ENCODE measurements at regions not wholly inside any gene's neighbourhood (a gene's known extent, or its start where the extent isn't known, plus 50 kb on each side); places are given as distances from the start of the nearest gene placed in this dataset.

- TF ChIP-seq EZH2phosphoT487 (IDR thresholded peaks at IDR 0.05; ENCODE audit: borderline replicate concordance) (no peak), CTCF (conservative IDR thresholded peaks at IDR 0.05; ENCODE audit: low read length) (no peak)
These were observed 504.4 kb downstream of the INHBA start for GRCh38 chr7:41198502-41198901.
